ENCODE measurements at regions not wholly inside any gene's neighbourhood (a gene's known extent, or its start where the extent isn't known, plus 50 kb on each side); places are given as distances from the start of the nearest gene placed in this dataset.
"Not testable (repeated sequence)": the region's sequence is repeated elsewhere in the genome, so short reads cannot be mapped to it uniquely, and the experiment has no call there.

DNA sequence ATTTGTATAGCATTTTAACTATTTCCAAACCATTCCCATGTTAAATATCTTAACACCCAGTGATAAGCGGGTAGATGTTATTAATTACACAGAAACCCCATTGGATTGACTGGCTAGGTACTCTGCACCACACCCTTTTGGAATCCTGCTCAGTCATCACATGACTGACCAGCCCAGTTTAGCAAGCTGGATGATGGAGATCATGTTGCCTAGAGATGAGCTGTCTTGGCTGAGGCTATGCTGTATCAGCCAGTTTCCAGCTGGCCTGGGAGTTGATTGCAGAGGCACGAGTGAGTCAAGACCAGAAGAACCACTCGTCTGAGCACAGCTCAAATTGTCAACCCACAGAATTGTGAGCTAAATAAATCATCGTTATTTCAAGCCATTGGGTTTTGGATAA lies 124.6 kb downstream of the ZNF621 start:
- DNase-seq, result no peak

DNA sequence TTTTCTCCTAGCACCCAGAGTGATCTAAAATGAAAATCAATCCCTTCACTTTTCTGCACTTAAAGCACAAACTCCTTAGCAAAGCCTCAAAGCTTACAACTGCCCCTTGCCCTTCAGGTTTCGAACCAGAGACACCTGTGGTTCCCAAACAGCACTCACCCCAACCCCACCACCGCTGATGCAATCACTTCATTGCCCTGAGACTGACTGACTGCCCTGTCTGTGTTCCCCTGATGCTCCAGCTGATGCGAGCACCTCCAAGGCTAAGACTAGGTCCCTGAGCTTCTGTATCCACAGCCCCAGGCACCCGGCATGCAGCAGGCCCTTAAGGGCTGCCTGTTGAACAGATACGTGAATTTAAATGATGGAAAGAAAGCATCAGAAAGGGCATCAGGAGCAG lies 127.3 kb downstream of the ZNF621 start:
- DNase-seq, result no peak

DNA sequence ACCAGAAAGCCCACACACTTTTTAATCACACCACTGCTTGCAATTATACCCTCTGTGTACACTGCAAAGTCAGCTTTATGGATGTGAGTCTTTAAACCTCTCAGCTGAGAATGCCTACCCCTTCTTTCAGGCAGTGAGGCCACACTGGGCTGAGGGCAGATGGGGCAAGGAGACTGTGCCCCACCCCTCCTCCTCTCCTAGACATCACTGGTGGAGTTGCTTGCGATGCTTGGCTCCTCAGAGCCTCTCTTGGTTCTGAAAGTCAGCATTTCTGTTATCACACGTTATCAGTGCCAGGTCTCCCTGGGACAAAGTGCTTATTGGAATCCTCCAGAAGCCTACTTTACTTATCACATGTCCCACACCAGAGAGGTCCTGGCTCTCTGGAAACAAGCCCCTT lies 128.2 kb downstream of the ZNF621 start:
- no peak for DNase-seq

DNA sequence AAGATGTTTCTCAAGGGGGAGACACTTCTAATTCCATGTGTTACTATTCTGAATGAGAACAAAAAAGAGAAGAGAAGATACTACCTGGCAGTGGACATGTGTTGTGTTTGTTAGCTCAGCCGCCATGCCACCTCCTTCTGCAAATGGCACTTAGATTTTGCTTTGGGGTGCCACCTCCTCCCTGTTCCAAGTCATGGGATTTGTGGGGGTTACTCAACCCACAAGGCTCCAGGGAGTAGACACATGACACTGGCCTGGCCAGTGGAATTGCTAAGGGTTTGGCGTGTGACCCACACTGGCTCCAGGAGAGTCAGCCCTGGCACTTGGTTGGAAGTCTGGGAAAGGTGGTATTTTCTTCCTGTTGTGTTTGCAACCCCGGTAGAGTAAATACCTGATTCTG lies 129.1 kb downstream of the ZNF621 start:
- no peak for DNase-seq

DNA sequence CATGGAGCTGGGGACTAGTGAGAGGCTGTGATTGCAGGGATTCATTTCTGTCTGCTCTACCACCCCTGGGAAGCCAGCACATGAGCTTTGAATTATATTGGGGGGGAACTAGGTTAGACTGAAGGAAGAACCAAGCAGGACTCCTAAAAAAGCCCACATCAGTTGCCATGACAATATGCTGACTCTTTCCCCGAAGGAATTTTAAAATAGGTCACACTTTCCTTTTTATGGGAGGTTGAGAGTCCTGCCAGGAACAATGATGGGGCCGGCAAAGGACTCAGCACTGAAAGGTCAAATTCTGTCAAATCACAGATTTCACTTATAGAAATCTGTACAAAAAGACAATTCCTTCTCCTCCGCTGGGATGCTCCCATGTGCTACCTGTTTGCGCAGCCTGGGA lies 130.8 kb downstream of the ZNF621 start:
- no peak for DNase-seq

DNA sequence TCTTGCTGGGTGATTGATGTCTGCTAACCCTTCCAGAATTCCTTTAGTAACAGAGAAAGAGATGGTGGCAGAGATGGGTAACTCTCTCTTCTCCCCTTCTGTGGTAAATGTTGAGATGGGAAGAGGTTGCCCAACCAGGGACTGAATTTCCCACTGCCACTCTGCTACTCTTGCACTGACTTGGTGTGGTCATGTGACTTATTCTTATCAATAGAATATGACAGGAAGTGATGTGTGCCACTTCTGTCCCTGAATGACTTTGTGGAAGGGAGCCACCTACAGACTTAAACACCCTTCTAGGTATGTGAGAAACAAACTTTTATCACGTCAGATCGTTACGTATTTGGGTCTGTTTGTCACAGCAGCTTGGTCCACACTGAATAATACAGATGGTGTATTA lies 132.9 kb downstream of the ZNF621 start:
- DNase-seq, result no peak

DNA sequence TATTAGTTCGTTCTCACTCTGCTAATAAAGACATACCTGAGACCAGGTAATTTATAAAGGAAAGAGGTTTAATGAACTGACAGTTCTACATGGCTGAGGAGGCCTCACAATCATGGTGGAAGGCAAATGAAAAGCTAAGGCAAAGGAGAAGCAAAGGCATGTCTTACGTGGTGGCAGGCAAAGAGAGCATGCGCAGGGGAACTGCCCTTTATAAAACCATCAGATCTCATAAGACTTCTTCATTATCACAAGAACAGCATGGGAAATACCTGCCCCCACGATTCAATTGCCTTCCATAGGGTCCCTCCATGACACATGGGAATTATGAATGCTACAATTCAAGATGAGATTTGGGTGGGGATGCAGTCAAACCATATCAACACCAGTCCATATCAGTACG lies 133.5 kb downstream of the ZNF621 start:
- DNase-seq, result no peak

DNA sequence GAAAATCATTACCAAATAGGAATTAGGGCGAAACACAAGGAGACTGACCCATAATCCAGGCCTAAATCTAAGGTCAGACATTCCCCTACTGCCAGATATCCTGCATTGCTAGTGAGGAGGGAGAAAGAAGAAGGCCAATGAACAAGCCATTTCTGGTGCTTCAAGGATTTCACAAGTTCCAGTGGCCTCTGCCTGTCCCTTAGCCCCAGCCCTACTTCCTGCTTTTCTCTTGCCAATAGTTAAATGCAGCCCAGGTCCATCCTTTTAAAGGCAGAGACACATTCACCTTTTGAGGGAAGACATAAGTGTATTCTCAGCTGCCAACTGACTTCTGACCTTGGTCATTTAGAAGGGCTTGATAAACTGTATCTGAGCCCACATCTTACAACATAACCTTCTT lies 135.8 kb downstream of the ZNF621 start:
- no peak for DNase-seq

DNA sequence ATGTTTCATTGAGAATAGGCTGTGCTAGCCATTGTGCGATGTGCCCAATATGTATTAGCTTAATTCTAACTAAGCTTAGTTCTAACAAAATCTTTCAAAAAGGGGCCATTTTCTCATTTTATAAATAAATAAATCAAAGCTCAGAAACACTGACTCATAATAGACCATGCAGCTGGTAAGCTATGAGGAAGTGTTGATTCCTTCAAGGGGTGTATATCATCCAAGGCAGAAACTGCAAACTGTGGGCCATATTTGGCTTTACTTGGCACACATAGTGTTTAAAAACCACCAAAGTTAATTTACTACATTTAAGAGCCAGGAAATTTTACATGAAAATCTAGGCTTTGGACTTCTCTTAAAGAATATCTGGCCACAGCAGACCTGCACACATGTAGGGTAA lies 136.5 kb downstream of the ZNF621 start:
- no peak for DNase-seq

DNA sequence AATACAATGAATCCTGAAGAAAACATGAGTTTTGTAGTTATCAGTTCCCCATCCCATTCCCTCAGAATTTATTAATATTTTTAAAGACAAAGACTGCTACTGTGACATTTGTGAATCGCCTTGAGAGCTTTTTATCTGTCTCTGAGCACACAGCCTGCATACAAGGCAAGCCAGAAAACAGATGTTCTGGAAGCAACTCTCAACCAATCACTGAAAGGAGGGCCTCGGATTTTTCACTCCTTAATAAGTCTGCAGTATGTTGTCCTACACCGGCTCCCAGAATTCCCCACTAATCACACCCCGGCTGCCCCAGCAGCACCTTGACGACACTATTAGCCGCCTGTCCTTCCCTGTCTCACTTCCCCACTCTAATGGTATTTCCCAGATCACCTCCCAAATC lies 138.5 kb downstream of the ZNF621 start:
- no peak for DNase-seq

DNA sequence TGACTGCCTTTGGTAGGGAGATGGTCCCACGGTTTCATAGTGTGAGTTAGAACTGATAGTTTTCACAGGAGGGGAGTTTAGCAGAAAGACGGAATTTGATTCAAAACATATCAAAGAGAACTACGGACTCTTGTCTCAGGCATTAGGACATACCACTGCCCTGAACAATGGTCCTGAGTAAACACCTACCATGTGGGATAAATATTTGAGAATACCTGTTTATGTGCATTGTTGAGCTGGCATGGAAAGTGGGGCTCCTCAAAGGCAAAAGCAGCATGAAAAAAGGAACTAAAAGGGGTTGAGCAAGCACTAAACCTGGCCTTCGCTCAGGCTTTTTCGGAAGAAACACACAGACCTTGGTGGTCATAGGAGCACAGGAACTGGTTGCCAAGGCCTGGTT lies 144.4 kb downstream of the ZNF621 start:
- DNase-seq, result no peak

DNA sequence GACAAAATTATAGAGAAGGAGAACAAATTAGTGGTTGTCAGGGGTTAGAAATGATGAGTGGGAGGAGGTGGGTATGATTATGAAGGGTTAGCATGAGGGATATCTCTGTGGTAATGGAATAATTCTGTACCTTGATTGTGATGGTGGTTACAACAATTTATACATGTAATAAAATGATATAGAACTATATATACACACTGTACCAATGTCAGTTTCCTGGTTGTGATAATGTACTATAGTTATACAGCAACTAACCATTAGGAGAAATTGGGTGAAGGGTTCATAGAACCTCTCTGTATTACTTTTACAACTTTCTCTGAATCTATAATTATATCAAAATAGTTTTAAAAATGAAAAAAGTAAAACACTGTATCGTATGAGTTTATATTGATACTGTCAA lies 148.1 kb downstream of the ZNF621 start:
- no peak for DNase-seq

DNA sequence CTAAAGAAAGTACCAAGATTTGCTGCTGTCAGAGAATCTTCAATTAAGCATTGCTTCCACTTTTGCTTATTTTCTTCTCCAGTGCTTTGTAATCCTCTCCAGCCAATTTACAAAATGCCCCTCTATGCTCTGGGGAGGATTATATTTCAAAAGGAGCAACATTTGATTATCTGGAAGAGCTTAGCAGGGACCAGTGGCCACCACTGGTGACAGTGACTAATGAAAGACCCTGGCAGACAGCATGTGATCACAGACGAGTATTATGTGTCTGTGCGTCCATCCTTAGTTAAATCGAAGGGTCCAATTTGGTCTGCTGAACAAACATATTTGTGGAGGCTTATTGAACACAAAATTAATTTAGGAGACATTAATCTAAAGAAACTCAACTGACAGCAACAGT lies 152.6 kb downstream of the ZNF621 start:
- DNase-seq, result no peak

DNA sequence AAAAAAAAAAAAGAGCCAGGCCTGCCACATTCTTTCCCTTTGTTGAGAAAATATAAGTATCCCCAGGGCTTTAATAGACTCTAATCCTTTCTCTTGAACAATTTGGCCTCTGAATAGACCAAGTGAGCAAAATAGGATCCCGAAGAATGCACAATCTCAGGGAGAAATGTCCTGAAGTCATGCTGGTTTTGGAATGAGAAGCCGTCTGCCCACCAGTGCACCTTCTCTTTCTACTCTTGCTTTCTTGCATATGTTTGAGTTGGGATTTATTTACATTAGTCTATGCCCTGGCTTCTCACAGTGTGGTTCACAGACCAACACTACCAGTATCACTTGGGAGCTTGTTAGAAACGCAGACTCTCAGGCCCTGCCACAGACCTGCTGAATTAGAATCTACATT lies 153.0 kb downstream of the ZNF621 start:
- no peak for DNase-seq

DNA sequence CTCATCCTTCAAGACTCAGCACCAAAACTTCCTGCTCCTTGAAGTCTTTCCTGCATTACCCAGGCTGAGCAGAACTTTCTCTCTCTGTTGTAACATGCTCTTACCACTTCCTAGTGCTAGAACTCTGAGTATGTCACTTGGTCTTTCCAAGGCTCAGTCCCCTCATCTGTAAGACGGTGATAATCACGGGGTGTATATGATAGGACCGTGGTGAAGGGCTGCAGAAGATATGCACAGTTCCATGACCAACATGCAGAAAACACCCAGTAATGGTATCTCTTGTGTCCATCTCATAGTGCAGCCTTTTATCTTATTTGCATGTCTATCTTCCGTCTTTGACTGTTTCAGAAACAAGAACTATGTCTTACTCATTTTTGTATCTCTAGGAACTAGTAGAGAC lies 154.5 kb downstream of the ZNF621 start:
- no peak for DNase-seq

DNA sequence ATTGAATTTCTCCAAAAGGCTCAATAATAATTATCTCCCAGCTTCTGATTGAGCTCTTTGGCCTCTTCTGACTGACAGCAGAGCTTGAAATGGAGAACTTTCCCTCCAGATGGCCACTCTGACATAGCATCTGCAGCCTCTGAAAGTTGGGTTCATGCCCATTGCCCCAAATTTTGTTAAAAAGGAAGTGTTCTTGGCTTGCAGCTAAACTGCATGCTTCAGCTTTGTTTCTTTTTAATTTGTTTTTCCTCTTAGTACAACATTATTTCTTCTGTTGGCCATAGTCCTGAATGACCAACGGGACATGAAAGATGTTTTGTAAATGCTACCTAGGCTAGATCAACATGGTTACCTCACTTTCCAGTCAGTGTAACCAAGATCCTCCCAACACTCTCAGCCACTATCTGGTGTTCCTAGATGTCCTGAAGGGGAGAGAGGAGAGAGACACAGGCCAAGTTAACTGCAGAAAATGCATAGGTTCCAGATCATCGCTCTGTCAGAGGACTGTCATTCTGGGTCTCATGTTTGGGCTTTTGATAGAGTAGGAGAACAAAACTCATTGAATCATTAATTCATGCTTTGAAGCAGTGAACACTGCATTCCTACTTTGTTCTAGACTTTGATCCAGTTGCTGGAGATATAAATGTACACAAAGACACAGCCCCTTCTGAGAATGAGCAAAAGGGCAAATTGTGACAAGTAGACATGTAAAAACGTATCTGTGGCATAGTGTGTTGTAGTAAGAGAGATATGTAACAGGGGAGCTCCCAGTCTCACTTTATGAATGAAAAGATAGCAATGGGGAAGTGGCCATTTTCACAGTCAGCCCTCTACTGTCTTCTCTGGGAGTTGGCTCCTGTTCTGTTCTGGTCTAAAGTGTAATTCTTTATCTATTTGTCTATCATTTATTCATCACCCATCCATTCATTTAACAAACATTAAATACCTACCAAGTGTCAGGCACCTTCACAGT lies 156.2 kb downstream of the ZNF621 start:
- no peak for DNase-seq

DNA sequence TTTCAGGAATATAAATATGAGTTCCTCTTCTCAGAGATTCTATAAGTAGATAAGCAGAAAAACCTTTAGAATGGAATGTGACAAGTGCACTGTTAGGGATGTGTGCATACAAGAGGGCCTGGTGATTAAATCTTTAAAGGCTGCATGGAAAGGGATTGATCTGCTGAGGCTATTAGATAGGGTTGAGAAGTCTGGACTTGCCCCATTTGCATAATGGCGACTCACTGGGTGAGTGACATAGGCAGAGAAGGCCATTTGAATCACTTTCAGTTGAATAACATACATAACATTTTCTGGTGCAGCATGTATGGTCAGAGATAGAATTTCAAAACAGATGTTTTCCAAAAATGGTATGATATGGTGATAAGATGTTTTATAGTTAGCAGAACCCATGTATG lies 156.9 kb downstream of the ZNF621 start:
- DNase-seq, result no peak

DNA sequence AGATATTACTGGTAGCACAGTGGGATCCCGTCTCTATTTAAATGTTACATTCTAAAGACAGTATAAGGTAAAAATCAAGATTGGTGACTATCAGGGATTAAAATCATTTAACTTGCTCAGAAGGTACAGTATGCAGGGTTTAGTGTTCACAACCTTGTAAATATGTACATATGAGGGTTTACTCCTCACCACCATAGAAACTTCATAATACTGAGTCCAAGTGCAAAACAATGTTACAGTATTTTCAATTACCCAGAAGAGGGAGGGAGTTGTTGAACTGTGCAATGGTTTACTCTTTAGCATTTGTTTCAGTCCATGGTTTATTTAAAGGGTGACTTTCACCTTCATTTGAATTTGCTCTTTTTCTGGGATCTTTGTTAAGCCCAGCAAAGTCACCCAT lies 165.1 kb downstream of the ZNF621 start:
- no peak for DNase-seq

DNA sequence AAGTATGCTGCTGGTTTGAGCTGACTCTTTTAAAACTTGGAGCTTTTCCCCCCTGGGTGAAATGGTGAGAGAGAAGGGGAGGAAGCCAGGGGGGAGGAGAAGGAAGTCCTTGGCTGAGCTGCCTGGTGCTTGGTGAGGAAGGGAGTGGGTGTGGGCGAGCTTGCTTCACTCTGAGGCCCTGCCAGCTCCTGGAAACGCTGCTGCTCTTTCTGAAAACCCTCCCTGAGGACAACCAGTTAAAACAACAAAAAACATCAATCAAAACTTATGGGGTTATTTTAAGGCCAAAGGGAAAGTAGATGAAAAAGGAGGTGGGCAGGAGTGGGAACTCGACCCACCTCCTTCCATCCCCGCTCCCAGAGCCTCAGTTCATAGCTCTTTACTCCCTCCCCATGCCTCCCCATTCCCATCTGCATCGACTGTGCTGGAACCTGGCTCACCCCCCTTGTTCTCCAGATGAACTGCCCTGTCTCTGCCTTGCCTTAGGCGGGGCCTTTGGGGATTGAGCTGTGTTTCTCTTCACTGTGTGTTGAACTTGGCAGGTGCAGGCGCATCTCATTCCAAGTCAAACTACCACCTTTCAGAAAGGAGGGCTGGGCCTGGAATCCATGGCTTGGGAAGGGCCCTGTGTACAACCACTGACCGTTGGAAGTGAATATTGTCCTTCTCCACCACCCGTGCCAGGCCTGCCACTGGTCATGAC lies 166.1 kb downstream of the ZNF621 start:
- DNase-seq, result no peak

DNA sequence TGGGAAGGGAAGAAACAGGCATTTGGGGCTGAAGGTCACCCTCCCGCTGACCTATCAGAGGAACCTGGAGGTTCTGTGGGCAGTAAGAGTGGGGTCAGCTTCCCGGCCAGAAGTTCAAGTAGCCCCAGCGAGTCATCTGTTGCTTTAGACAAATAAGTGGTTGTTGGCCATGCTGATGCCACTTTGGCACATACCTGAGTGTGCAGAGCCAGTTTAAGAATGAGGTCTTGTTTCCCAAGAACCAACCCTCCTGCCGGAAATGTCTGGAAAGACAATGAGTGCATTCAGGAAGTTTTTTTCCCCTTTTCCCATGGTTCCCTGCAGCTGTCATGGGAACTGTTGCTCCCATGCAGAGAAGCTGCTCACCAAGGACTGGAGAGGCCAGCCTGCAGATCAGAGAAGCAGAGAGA lies 166.7 kb downstream of the ZNF621 start:
- DNase-seq, result no peak

DNA sequence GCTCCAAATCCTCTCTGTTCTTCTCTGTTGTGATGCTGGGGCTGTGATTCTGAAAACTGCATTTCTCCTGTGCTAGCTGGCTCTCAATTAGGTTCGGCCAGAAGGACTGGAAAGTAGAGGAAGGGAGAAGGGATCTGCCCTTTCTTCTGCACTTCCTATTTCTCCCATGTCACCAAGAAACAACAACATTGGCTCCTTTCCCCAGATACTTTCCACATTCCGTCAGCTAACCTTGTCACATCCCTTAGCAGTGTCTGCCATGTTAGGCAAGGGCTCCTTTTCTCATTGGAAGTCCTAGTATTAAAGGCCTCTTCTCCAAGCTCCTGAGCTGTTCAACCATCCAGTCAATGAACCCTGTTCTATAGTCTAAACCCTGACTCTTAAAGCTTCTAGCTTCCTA lies 171.1 kb downstream of the ZNF621 start:
- no peak for DNase-seq

DNA sequence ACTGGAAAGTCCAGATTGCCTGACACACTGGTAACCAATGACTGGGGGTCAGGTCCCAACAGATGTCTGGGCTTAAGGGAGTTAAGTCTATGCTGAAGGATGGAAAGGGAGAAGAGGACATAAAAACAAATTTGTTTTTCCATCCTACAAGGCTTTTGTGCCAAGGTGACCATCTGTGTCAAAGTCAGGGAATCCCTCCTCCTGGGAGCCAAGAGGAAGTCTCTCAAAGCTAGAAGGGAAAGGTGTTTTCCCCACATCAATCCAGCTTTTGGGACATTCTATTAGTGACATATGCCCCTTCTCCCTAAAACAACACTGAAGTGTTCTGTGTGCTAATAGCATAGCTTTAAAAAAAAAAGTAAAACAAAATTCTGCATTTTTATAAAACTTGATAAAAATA lies 173.9 kb downstream of the ZNF621 start:
- DNase-seq, result not testable (repeated sequence)

DNA sequence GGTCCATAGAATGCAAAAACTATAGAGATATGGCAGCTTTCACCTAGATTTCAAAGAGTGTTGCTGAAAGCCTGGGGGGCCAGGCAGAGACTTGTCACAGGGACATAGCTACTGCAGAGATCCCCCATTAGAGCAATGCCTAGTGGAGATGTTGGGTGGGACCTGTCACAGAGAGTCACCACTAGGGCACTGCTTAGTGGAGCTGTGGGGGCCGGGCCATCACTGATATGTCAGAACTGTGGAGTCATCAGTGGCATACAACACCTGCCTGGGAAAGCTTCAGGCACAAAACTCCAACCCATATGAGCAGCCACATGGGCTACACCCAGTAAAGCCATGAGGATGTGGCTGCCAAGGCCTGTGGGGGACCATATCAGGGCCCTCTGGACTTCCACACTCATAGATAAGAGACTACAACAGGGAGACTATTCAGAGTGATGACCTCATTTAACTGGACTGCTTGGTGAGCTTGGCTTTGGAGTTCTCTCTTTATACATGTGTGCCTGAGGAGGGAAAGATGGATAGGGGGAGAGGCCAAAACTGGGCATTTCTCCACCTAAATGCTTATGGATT lies 176.3 kb downstream of the ZNF621 start:
- DNase-seq, result no peak

DNA sequence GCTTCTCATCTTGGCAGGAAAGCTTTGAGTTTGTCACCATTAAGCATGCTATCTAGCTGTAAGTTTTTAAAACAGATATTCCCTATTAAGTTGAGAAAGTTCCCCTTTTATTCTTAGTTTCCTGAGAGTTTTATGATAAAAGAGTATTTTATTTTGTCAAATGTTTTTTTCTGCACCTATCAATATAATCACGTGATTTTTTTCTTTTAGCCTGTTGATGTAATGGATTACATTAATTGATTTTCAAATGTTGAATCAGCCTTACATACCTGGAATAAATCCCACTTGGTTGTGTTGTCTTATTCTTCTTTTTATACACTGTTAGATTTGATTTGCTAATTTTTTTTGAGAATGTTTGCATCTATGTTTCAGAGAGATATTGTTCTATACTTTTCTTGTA lies 179.5 kb downstream of the ZNF621 start:
- no peak for DNase-seq
